GM10248 (cell line): ENCODE measurements at regions not wholly inside any gene's neighbourhood (a gene's known extent, or its start where the extent isn't known, plus 50 kb on each side); places are given as distances from the start of the nearest gene placed in this dataset.
A peak's percentile ranks its signal among the peaks of the same experiment; 100 is the strongest.

ENCODE experiments used
- CTCF ChIA-PET: fragments of 300-600 bp; sonication (Branson Sonifier 250); formaldehyde crosslinking; extraction: SDS; loops from one replicate; lab custom pipeline; 2021; ENCODE audit warnings: antibody characterized with exemption; lab: Yijun Ruan, JAX
- POLR2A ChIA-PET: fragments of 350-650 bp; sonication (Branson Sonifier 250); formaldehyde crosslinking; extraction: SDS; loops from one replicate; lab custom pipeline; 2020; ENCODE audit warnings: antibody characterized with exemption; lab: Yijun Ruan, JAX
- DNase-seq: peaks from one replicate; pipeline ENCODE4 v3.0.0; 2012; ENCODE audit errors: extremely low spot score
- CTCF ChIP-seq: IDR thresholded peaks from 2 replicates; pipeline ENCODE4 v1.5.1; 2012; ENCODE audit warnings: mild to moderate bottlenecking, low read depth; ENCODE audit errors: extremely low read depth, missing control alignments, control extremely low read depth

- no peak for TF ChIP-seq CTCF
- no peak for DNase-seq
- POLR2A ChIA-PET, result no interaction called here
- CTCF ChIA-PET, result no interaction called here
Observed at GRCh38 chr5:8944005-8944404, 601.9 kb downstream of the SEMA5A start.

GRCh38 chr5:8945972-8946371 is 599.9 kb downstream of the SEMA5A start:
- CTCF ChIA-PET, result interaction anchor here (0.8 to 0.9 kb wide), 2 partner anchors 9 to 15 kb away, joined by 3 read pairs; no protein-coding TSS in a partner anchor

GRCh38 chr5:8949908-8950307 is 596.0 kb downstream of the SEMA5A start:
- no peak for TF ChIP-seq CTCF
- POLR2A ChIA-PET, result no interaction called here
- DNase-seq, result peak; percentile 47
- CTCF ChIA-PET, result interaction anchor here (1.7 kb wide), 1 partner anchor 10 kb away, joined by 4 read pairs; no protein-coding TSS in a partner anchor

More at GRCh38 chr5:8945972-8946371, 599.9 kb downstream of the SEMA5A start:
- no peak for TF ChIP-seq CTCF
- POLR2A ChIA-PET, result no interaction called here
- DNase-seq, result no peak

GRCh38 chr5:8952147-8952546 is 593.7 kb downstream of the SEMA5A start:
- CTCF ChIA-PET, result interaction anchor here (1.3 kb wide), 1 partner anchor 10 kb away, joined by 5 read pairs; no protein-coding TSS in a partner anchor
- DNase-seq, result no peak
- no peak for TF ChIP-seq CTCF
- POLR2A ChIA-PET, result no interaction called here

GRCh38 chr5:8953016-8953415 is 592.9 kb downstream of the SEMA5A start:
- ChIA-PET POLR2A (no interaction called here), CTCF (interaction anchor here (0.9 to 1.3 kb wide), 3 partner anchors 9 to 45 kb away, joined by 3 to 5 read pairs (median 3); no protein-coding TSS in a partner anchor)
- DNase-seq, result no peak
- TF ChIP-seq CTCF, result no peak

GRCh38 chr5:8953911-8954438 is 591.9 kb downstream of the SEMA5A start:
- no peak for DNase-seq
- TF ChIP-seq CTCF, result no peak
- ChIA-PET CTCF (interaction anchor here (1.0 kb wide), 1 partner anchor 26 kb away, joined by 3 read pairs; no protein-coding TSS in a partner anchor), POLR2A (no interaction called here)
